ENCODE measurements at regions not wholly inside any gene's neighbourhood (a gene's known extent, or its start where the extent isn't known, plus 50 kb on each side); places are given as distances from the start of the nearest gene placed in this dataset.

DNA sequence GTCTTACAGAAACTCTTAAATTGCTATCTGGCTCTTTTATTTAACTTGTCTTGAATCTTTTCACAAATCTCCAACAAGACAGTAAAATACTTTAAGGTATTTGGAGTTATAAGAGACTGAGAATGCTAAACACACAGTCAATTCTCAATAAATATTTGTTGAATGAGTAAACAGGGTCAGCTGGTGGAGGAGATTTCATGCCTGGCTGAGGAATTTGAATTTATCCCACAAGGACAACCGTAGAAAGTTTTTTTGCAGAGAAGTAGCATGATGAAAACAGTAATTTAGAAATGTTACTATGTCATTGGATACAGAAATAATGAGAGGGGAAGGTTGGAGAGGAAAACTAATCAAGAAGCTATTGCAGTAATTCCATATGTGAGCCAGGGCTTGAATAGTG, 1223.7 kb downstream of the PCDH17 start:
- intact Hi-C loops (cut with DNase I): no loop called here
- Histone ChIP-seq H3K27ac (no peak overlapping the region), H3K9me3 (no peaks in the 10 kb centered on the region), H3K4me3 (no peak overlapping the region), H3K4me1 (ENCODE audit: insufficient read depth) (no peaks in the 10 kb centered on the region), H3K36me3 (no peaks in the 10 kb centered on the region), H3K27me3 (no peaks in the 10 kb centered on the region)
- TF ChIP-seq POLR2A (IDR thresholded peaks at IDR 0.05) (no peak), EP300 (IDR thresholded peaks at IDR 0.05) (no peak), CTCF (IDR thresholded peaks at IDR 0.05) (no peak)
- no peak for DNase-seq
- WGBS, 3 donors: 4 to 8% (median 6%) methylated on average over 1 of the region's 1 CpG

- Histone ChIP-seq H3K36me3 (no peaks in the 10 kb centered on the region), H3K27ac (no peak overlapping the region), H3K4me3 (no peak overlapping the region), H3K4me1 (ENCODE audit: insufficient read depth) (no peaks in the 10 kb centered on the region), H3K27me3 (no peaks in the 10 kb centered on the region), H3K9me3 (no peaks in the 10 kb centered on the region)
- TF ChIP-seq CTCF (IDR thresholded peaks at IDR 0.05): no peak
- TF ChIP-seq POLR2A (IDR thresholded peaks at IDR 0.05): no peak
- TF ChIP-seq EP300 (IDR thresholded peaks at IDR 0.05): no peak
- no peak for DNase-seq
- intact Hi-C loops (cut with DNase I): no loop called here
- 97 to 99% (median 97%) methylated on average over 28 to 37 of the region's 37 CpGs for WGBS, 3 donors
These were observed 1227.4 kb downstream of the PCDH17 start for GRCh38 chr13:58858870-58859371.

- no peaks in the 10 kb centered on the region for H3K36me3 ChIP-seq
- intact Hi-C loops (cut with DNase I): no loop called here
- H3K27me3 ChIP-seq: no peaks in the 10 kb centered on the region
- no peak for TF ChIP-seq CTCF (IDR thresholded peaks at IDR 0.05)
- TF ChIP-seq POLR2A (IDR thresholded peaks at IDR 0.05): no peak
- TF ChIP-seq EP300 (IDR thresholded peaks at IDR 0.05): no peak
- no peak overlapping the region for H3K27ac ChIP-seq
- H3K4me1 ChIP-seq (ENCODE audit: insufficient read depth): no peaks in the 10 kb centered on the region
- no peaks in the 10 kb centered on the region for H3K9me3 ChIP-seq
- DNase-seq: no peak
- H3K4me3 ChIP-seq: no peak overlapping the region
These were observed 1233.7 kb downstream of the PCDH17 start for GRCh38 chr13:58865286-58865685.

DNA sequence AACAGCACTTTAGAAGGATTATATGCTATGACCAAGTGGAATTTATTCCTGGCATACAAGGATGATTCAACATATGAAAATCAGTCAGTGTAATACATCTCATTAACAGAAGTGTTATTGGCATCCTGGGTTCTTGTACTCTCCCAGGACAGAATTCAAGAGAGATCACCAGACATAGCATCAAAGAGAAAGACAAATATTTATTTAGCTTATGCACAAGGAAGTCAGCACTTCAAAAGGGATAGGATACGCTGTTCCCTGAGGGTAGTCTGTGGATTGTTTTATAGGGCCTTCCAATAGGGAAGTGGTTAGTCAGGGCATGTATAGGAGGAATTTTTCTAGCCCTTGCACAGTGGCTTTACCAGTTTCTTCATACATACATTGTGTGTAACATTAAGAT, 1238.0 kb downstream of the PCDH17 start:
- Histone ChIP-seq H3K27ac (no peak overlapping the region), H3K9me3 (no peaks in the 10 kb centered on the region), H3K4me3 (no peak overlapping the region), H3K27me3 (no peaks in the 10 kb centered on the region), H3K4me1 (ENCODE audit: insufficient read depth) (no peaks in the 10 kb centered on the region), H3K36me3 (no peaks in the 10 kb centered on the region)
- 84 to 94% (median 91%) methylated on average over 1 of the region's 1 CpG for WGBS, 3 donors
- intact Hi-C loops (cut with DNase I): no loop called here
- TF ChIP-seq POLR2A (IDR thresholded peaks at IDR 0.05) (no peak), CTCF (IDR thresholded peaks at IDR 0.05) (no peak), EP300 (IDR thresholded peaks at IDR 0.05) (no peak)
- no peak for DNase-seq

DNA sequence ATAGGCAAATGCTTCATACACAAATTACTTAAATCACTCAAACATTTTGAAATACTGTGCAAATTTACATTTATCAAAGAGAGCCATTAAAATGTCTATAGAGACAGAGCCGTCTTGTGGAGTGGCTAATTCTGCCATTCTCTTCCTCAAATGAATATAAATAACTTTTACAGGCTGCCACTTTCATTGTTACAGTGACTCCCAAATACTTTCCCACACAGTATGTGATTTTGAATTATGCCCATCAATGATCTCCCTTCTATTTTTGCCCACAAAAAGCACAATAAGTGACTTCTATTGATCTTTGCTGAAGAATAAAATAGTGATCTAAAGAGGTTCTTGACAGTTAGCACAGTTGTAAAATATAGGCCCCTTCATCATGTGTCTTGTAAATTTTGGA, 1244.9 kb downstream of the PCDH17 start:
- Histone ChIP-seq H3K9me3 (no peaks in the 10 kb centered on the region), H3K36me3 (no peaks in the 10 kb centered on the region), H3K4me3 (no peak overlapping the region), H3K27ac (no peak overlapping the region), H3K27me3 (no peaks in the 10 kb centered on the region), H3K4me1 (ENCODE audit: insufficient read depth) (no peaks in the 10 kb centered on the region)
- 68 to 88% (median 81%) methylated on average over 1 of the region's 1 CpG for WGBS, 3 donors
- no peak for DNase-seq
- intact Hi-C loops (cut with DNase I): no loop called here
- no peak for TF ChIP-seq POLR2A (IDR thresholded peaks at IDR 0.05)
- TF ChIP-seq CTCF (IDR thresholded peaks at IDR 0.05): no peak
- TF ChIP-seq EP300 (IDR thresholded peaks at IDR 0.05): no peak
